Hepatocyte (in vitro differentiated cells): ENCODE measurements at regions not wholly inside any gene's neighbourhood (a gene's known extent, or its start where the extent isn't known, plus 50 kb on each side); places are given as distances from the start of the nearest gene placed in this dataset.

Experiments used
- DNase-seq: peaks from one replicate; pipeline ENCODE4 v3.0.0-alpha.2; 2016; ENCODE audit warnings: low spot score
- H2AFZ ChIP-seq: fragments of 200-600 bp; sonication (generic); 2 replicates; pipeline ENCODE4 v1.6.0; 2016; ENCODE audit warnings: antibody characterized with exemption, mild to moderate bottlenecking
- H3K27ac ChIP-seq: fragments of 200-600 bp; sonication (generic); 2 replicates; pipeline ENCODE4 v1.5.1; 2016; ENCODE audit warnings: mild to moderate bottlenecking
- H3K27me3 ChIP-seq: fragments of 200-600 bp; sonication (generic); 2 replicates; pipeline ENCODE4 v1.6.1; 2016
- H3K36me3 ChIP-seq: fragments of 200-600 bp; sonication (generic); replicated peaks from 2 replicates; pipeline ENCODE4 v1.5.1; 2016; ENCODE audit warnings: low read depth; ENCODE audit not compliant: insufficient read depth
- H3K4me1 ChIP-seq: fragments of 200-600 bp; sonication (generic); 2 replicates; pipeline ENCODE4 v1.5.1; 2016; ENCODE audit warnings: mild to moderate bottlenecking, moderate library complexity; ENCODE audit not compliant: insufficient read depth
- H3K4me2 ChIP-seq: fragments of 200-600 bp; sonication (generic); 2 replicates; pipeline ENCODE4 v1.6.0; 2016
- H3K4me3 ChIP-seq: fragments of 200-600 bp; sonication (generic); 2 replicates; pipeline ENCODE4 v1.5.1; 2016; ENCODE audit warnings: mild to moderate bottlenecking
- H3K79me2 ChIP-seq: fragments of 200-600 bp; sonication (generic); 2 replicates; pipeline ENCODE4 v1.6.0; 2017; ENCODE audit warnings: mild to moderate bottlenecking
- H3K9me2 ChIP-seq: fragments of 200-600 bp; sonication (generic); replicated peaks from 2 replicates; pipeline ENCODE4 v1.6.0; 2017; ENCODE audit warnings: mild to moderate bottlenecking; ENCODE audit not compliant: insufficient read depth
- H3K9me3 ChIP-seq: fragments of 200-600 bp; sonication (generic); 2 replicates; pipeline ENCODE4 v1.5.1; 2016; ENCODE audit warnings: low read depth, mild to moderate bottlenecking
- H4K20me1 ChIP-seq: fragments of 200-600 bp; sonication (generic); 2 replicates; pipeline ENCODE4 v1.6.0; 2016; ENCODE audit warnings: mild to moderate bottlenecking; ENCODE audit not compliant: insufficient read depth, poor library complexity, severe bottlenecking
- CTCF ChIP-seq: fragments of 200-600 bp; sonication (generic); IDR thresholded peaks from 2 replicates; pipeline ENCODE4 v1.5.1; 2016; ENCODE audit warnings: antibody characterized with exemption, mild to moderate bottlenecking; ENCODE audit not compliant: poor library complexity
- EZH2 ChIP-seq: fragments of 200-600 bp; sonication (generic); IDR thresholded peaks from 2 replicates; pipeline ENCODE4 v1.6.1; 2016; ENCODE audit warnings: antibody characterized with exemption, mild to moderate bottlenecking, borderline replicate concordance
- EZH2phosphoT487 ChIP-seq: fragments of 200-600 bp; sonication (generic); IDR thresholded peaks from one replicate; pipeline ENCODE4 v1.6.1; 2018; ENCODE audit warnings: antibody characterized with exemption, mild to moderate bottlenecking, low read depth, moderate library complexity; ENCODE audit not compliant: unreplicated experiment, severe bottlenecking
- WGBS: methylation state at CpG from one replicate; pipeline ENCODE4 v1.1.6; 2016; ENCODE audit warnings: low lambda C conversion rate; ENCODE audit errors: missing lambda C conversion rate; 5-methylcytosine and 5-hydroxymethylcytosine counted together

- no peaks in the 10 kb centered on the region for H3K79me2 ChIP-seq
- no peak overlapping the region for H3K27ac ChIP-seq
- no peak overlapping the region for H3K4me2 ChIP-seq
- 34% methylated on average over 2 of the region's 2 CpGs for WGBS
- no peaks in the 10 kb centered on the region for H3K9me3 ChIP-seq
- no peaks in the 10 kb centered on the region for H3K4me1 ChIP-seq
- no peak overlapping the region for H3K4me3 ChIP-seq
- H3K36me3 ChIP-seq = no peaks in the 10 kb centered on the region
- H3K27me3 ChIP-seq = no peaks in the 10 kb centered on the region
- no peaks in the 10 kb centered on the region for H3K9me2 ChIP-seq
- no peaks in the 10 kb centered on the region for H4K20me1 ChIP-seq
- DNase-seq = no peak
- H2AFZ ChIP-seq = no peak overlapping the region
- TF ChIP-seq EZH2phosphoT487 (no peak), EZH2 (no peak), CTCF (no peak)
Observed at GRCh38 chr10:83691791-83692596, 447.3 kb upstream of the GHITM start.

GRCh38 chr10:83698899-83699298 is 440.4 kb upstream of the GHITM start:
- Histone ChIP-seq H3K9me2 (no peaks in the 10 kb centered on the region), H3K9me3 (no peaks in the 10 kb centered on the region), H3K4me1 (no peaks in the 10 kb centered on the region), H3K27ac (no peak overlapping the region), H2AFZ (no peak overlapping the region), H3K79me2 (no peaks in the 10 kb centered on the region), H3K36me3 (no peaks in the 10 kb centered on the region), H3K4me2 (no peak overlapping the region), H4K20me1 (no peaks in the 10 kb centered on the region), H3K4me3 (no peak overlapping the region), H3K27me3 (no peaks in the 10 kb centered on the region)
- 92% methylated on average over 2 of the region's 2 CpGs for WGBS
- TF ChIP-seq EZH2 (no peak), CTCF (no peak), EZH2phosphoT487 (no peak)
- no peak for DNase-seq

GRCh38 chr10:83701799-83702198 is 437.5 kb upstream of the GHITM start:
- H4K20me1 ChIP-seq = no peaks in the 10 kb centered on the region
- no peaks in the 10 kb centered on the region for H3K36me3 ChIP-seq
- no peak for TF ChIP-seq EZH2phosphoT487
- no peak for TF ChIP-seq CTCF
- no peak for TF ChIP-seq EZH2
- no peak overlapping the region for H3K4me3 ChIP-seq
- WGBS = 73% methylated on average over 3 of the region's 3 CpGs
- DNase-seq = no peak
- no peaks in the 10 kb centered on the region for H3K79me2 ChIP-seq
- no peak overlapping the region for H3K4me2 ChIP-seq
- no peak overlapping the region for H3K27ac ChIP-seq
- H3K27me3 ChIP-seq = no peaks in the 10 kb centered on the region
- H3K9me3 ChIP-seq = no peaks in the 10 kb centered on the region
- H2AFZ ChIP-seq = no peak overlapping the region
- H3K9me2 ChIP-seq = no peaks in the 10 kb centered on the region
- H3K4me1 ChIP-seq = no peaks in the 10 kb centered on the region
